Epithelial cell of proximal tubule (primary cell): ENCODE measurements at regions not wholly inside any gene's neighbourhood (a gene's known extent, or its start where the extent isn't known, plus 50 kb on each side); places are given as distances from the start of the nearest gene placed in this dataset.
"Not testable (repeated sequence)": the region's sequence is repeated elsewhere in the genome, so short reads cannot be mapped to it uniquely, and the experiment has no call there.

ENCODE experiments used
- DNase-seq: peaks from one replicate; pipeline ENCODE4 v3.0.0-alpha.2; 2011; ENCODE audit warnings: low read depth
- H3K4me3 ChIP-seq: 2 replicates; pipeline ENCODE4 v1.5.1; 2011; ENCODE audit warnings: low read depth, mild to moderate bottlenecking, low read length
- CTCF ChIP-seq: conservative IDR thresholded peaks from 2 replicates; pipeline ENCODE4 v1.5.1; 2012; ENCODE audit warnings: low read depth, mild to moderate bottlenecking, low read length

GRCh38 chr5:33205079-33205478, 235.7 kb upstream of the TARS1 start:
- no peak overlapping the region for H3K4me3 ChIP-seq
- DNase-seq = no peak
- no peak for TF ChIP-seq CTCF

- DNase-seq = no peak
- TF ChIP-seq CTCF = no peak
- no peak overlapping the region for H3K4me3 ChIP-seq
Measured at GRCh38 chr5:33205727-33206410, 234.9 kb upstream of the TARS1 start.

- no peak for TF ChIP-seq CTCF
- H3K4me3 ChIP-seq = no peak overlapping the region
- DNase-seq = no peak
Measured at GRCh38 chr5:33206962-33207506, 233.7 kb upstream of the TARS1 start.

- H3K4me3 ChIP-seq = no peak overlapping the region
- DNase-seq = no peak
- no peak for TF ChIP-seq CTCF
Measured at GRCh38 chr5:33209252-33209651, 231.5 kb upstream of the TARS1 start.

GRCh38 chr5:33210221-33210620, 230.5 kb upstream of the TARS1 start:
- H3K4me3 ChIP-seq, DNase-seq: not testable (repeated sequence)

GRCh38 chr5:33210978-33211377, 229.8 kb upstream of the TARS1 start:
- TF ChIP-seq CTCF = no peak
- DNase-seq = no peak
- no peak overlapping the region for H3K4me3 ChIP-seq

GRCh38 chr5:33212439-33212838, 228.3 kb upstream of the TARS1 start:
- TF ChIP-seq CTCF = no peak
- H3K4me3 ChIP-seq = no peak overlapping the region
- DNase-seq = no peak
